ENCODE measurements at regions not wholly inside any gene's neighbourhood (a gene's known extent, or its start where the extent isn't known, plus 50 kb on each side); places are given as distances from the start of the nearest gene placed in this dataset.
"Not testable (repeated sequence)": the region's sequence is repeated elsewhere in the genome, so short reads cannot be mapped to it uniquely, and the experiment has no call there.

- H3K27me3 ChIP-seq; H3K9me3 ChIP-seq; H3K36me3 ChIP-seq; H3K4me3 ChIP-seq; intact Hi-C loops (cut with DNase I); H3K27ac ChIP-seq; H3K4me1 ChIP-seq: not testable (repeated sequence)
- peak in 1 of 2 donors; percentile 16 for DNase-seq (ENCODE audit: extremely low spot score in 2 of 2)
Observed at GRCh38 chr10:47600127-47600526, 76.7 kb upstream of the AGAP9 start.

DNA sequence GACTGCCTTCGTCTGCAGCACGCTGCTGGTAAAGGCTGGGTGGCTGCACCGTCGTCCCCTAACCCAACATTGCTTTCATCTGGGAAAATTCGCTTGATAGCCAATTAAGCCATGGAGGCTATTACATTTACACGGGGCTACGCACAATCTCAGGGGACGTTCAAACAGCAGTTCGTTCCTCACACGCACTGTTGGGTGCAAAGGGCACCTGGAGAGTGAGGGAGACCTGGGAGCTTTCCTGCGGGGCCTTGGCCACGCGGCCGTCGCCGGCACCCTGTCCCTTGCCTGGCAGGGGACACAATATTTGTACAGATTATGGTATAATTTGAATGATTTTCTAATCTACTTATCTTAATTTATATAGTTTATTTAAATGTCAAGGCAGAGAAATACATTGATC is 76.2 kb upstream of the AGAP9 start:
- H3K36me3 ChIP-seq; H3K9me3 ChIP-seq; H3K27ac ChIP-seq; H3K4me3 ChIP-seq; H3K27me3 ChIP-seq; intact Hi-C loops (cut with DNase I); H3K4me1 ChIP-seq: not testable (repeated sequence)
- peak in 1 of 2 donors; percentile 19 for DNase-seq (ENCODE audit: extremely low spot score in 2 of 2)

- H3K36me3 ChIP-seq; intact Hi-C loops (cut with DNase I); H3K9me3 ChIP-seq; H3K27ac ChIP-seq; DNase-seq (ENCODE audit: extremely low spot score in 2 of 2); H3K27me3 ChIP-seq; H3K4me1 ChIP-seq; H3K4me3 ChIP-seq: not testable (repeated sequence)
Observed at GRCh38 chr10:47593805-47594204, 70.4 kb upstream of the AGAP9 start.

DNA sequence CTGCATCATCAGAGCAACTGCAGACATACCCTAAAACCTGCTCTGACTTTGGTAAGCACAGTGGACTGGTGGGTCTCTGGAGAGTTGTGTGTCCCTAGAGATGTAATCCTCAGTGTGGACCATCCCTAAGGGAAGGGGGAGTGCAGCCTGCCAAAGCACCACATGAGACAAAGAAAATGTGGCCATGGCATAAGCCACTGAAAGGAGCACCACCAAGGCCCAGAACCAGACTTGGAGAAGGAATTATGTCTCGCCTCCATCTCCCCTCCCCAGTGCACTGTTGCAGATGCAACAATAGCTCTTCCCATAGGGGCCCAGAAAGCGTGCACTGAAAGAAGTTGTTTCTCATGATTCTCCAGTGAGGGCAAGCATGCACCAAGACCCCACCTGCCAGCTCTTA is 69.7 kb upstream of the AGAP9 start:
- H3K4me1 ChIP-seq; H3K36me3 ChIP-seq; H3K27ac ChIP-seq; intact Hi-C loops (cut with DNase I); H3K4me3 ChIP-seq; H3K9me3 ChIP-seq; H3K27me3 ChIP-seq: not testable (repeated sequence)
- peak; percentile 52 to 55 for DNase-seq (ENCODE audit: extremely low spot score in 2 of 2)

- H3K27ac ChIP-seq; H3K27me3 ChIP-seq; DNase-seq (ENCODE audit: extremely low spot score in 2 of 2); intact Hi-C loops (cut with DNase I); H3K4me1 ChIP-seq; H3K36me3 ChIP-seq; H3K9me3 ChIP-seq; H3K4me3 ChIP-seq: not testable (repeated sequence)
Observed at GRCh38 chr10:47590956-47591355, 67.5 kb upstream of the AGAP9 start.

- H3K27me3 ChIP-seq; H3K27ac ChIP-seq; H3K9me3 ChIP-seq; H3K4me1 ChIP-seq; intact Hi-C loops (cut with DNase I); H3K36me3 ChIP-seq; H3K4me3 ChIP-seq: not testable (repeated sequence)
- DNase-seq (ENCODE audit: extremely low spot score in 2 of 2) = peak in 1 of 2 donors; percentile 3
Observed at GRCh38 chr10:47590534-47590933, 67.1 kb upstream of the AGAP9 start.

GRCh38 chr10:47582051-47582450 is 58.6 kb upstream of the AGAP9 start:
- DNase-seq (ENCODE audit: extremely low spot score in 2 of 2); H3K4me1 ChIP-seq; H3K9me3 ChIP-seq; H3K27me3 ChIP-seq; H3K4me3 ChIP-seq; H3K36me3 ChIP-seq; H3K27ac ChIP-seq; intact Hi-C loops (cut with DNase I): not testable (repeated sequence)

DNA sequence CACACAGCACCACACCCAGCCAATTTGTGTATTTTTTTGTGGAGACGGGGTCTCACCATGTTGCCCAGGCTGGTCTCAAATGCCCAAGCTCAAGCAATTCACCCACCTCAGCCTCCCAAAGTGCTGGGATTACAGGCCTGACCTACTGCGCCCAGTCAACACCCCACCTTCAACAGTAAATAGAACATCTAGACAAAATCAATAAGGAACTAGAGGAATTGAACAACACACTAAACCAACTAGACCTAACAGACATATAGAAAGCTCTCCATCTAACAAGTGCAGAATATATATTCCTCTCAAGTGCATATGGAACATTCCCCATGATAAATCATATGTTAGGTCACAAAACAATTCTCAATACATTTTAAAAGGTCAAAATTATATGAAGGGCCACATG is 56.6 kb upstream of the AGAP9 start:
- intact Hi-C loops (cut with DNase I); DNase-seq (ENCODE audit: extremely low spot score in 2 of 2); H3K27me3 ChIP-seq; H3K4me3 ChIP-seq; H3K27ac ChIP-seq; H3K9me3 ChIP-seq; H3K36me3 ChIP-seq; H3K4me1 ChIP-seq: not testable (repeated sequence)

DNA sequence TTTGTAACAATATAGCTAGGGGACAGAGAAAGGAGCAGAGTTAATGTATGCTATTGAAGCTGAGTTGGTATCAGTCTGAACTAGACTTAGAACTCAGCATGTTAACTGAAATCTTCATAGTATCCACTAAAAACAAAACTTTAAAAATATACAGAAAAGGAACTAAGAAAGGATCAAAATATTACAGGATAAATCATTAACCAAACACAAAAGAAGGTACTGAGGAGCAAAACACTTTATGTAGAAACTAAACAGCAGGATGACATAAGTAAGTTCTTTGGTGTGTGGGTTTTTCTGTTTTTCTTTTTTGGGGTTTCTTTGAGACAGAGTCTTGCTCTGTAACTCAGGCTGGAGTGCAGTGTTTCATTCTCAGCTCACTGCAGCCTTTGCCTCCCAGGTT is 55.1 kb upstream of the AGAP9 start:
- DNase-seq (ENCODE audit: extremely low spot score in 2 of 2); H3K9me3 ChIP-seq; H3K4me3 ChIP-seq; H3K27ac ChIP-seq; H3K4me1 ChIP-seq; H3K27me3 ChIP-seq; H3K36me3 ChIP-seq; intact Hi-C loops (cut with DNase I): not testable (repeated sequence)
